Fibroblast of pulmonary artery (primary cell): ENCODE measurements at regions not wholly inside any gene's neighbourhood (a gene's known extent, or its start where the extent isn't known, plus 50 kb on each side); places are given as distances from the start of the nearest gene placed in this dataset.

Experiments used
- DNase-seq: peaks from one replicate; pipeline ENCODE4 v3.0.0-alpha.2; 2010; ENCODE audit warnings: low read depth
- H3K4me3 ChIP-seq: replicated peaks from 2 replicates; pipeline ENCODE4 v1.5.1; 2011; ENCODE audit warnings: low read depth, mild to moderate bottlenecking, control low read depth, low read length, moderate library complexity
- CTCF ChIP-seq: IDR thresholded peaks from 2 replicates; pipeline ENCODE4 v1.5.1; 2011; ENCODE audit warnings: mild to moderate bottlenecking, control low read depth, low read length, inconsistent platforms; ENCODE audit errors: missing control alignments

- DNase-seq = no peak
- no peak overlapping the region for H3K4me3 ChIP-seq
- no peak for TF ChIP-seq CTCF
Observed at GRCh38 chr2:187702157-187702556, 147.9 kb upstream of the TFPI start.

DNA sequence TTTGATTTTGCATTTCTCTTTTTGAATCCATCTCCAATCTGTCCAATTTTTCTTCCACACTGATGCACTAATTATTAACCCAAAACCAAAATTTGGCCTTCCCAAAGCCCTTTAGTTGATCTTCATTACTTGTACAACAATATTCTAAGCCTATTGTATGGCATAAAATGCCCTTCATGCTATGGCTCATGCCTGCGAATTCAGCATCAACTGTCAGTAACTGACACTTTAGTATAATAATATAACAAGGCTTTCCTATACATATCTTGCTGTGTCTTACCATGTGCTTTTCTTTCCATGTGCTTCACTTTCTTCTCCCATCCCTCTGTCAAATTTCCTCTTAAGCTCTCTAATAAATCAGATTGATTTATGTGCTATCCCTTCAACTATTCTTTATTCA, 154.0 kb upstream of the TFPI start:
- no peak for TF ChIP-seq CTCF
- DNase-seq = no peak
- no peak overlapping the region for H3K4me3 ChIP-seq

DNA sequence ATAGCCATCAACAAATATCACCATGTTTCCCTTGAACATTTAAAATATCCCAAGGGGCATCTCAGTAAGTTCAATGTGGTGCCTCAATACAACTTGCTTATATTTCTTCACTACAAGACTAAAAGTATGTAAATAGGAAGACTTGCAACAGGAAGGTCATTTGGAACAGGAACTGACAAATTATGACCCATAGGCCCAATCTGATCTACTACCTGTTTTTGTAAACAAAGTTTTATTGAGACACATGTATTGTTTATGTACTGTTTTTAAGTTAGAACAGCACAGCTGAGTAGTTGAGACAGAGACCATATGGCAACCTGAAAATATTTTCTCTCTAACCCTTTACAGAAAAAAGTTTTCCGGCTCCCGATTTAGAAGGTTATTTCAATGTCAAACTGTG, 154.8 kb upstream of the TFPI start:
- no peak for TF ChIP-seq CTCF
- no peak overlapping the region for H3K4me3 ChIP-seq
- no peak for DNase-seq

DNA sequence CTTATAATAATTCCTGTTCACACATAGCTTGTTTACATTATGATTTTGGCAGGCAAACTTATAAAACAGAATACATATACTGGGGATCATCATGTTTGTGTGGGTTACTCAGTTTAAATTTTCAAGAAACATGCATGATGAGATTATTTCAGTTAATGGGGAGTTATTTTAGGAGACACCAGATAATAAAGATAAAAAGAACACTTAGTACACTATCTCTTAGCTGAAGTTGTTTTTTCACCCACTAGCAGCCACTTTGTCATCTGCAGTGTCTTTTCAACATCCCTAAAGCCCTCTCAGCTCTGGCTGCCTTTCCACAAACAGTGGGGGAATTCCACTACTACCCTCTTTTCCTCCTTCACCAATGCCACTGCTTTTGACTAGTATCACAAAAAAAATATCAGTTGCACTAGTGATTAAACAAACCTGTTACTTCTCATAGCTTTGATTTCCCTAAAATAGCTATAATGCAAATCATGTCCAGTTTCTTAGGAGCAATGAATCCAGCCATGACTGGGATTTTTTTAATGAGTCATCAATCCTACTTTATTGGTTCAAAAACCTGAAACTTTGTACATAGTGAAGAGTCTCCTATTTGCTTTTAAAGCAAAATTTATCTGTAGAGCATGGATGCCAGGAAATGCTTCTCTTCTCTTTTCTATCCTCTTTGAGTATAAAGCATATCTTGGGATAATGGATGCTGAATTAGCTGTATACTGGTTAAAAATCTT, 156.7 kb upstream of the TFPI start:
- DNase-seq = no peak
- no peak for TF ChIP-seq CTCF
- H3K4me3 ChIP-seq = no peak overlapping the region

GRCh38 chr2:187715590-187715989, 161.4 kb upstream of the TFPI start:
- no peak for DNase-seq
- TF ChIP-seq CTCF = no peak
- H3K4me3 ChIP-seq = no peak overlapping the region

- no peak for TF ChIP-seq CTCF
- no peak overlapping the region for H3K4me3 ChIP-seq
- DNase-seq = no peak
Observed at GRCh38 chr2:187716301-187716700, 162.1 kb upstream of the TFPI start.

- DNase-seq = no peak
Observed at GRCh38 chr2:187718092-187718491, 163.9 kb upstream of the TFPI start.

More at GRCh38 chr2:187718092-187718491, 163.9 kb upstream of the TFPI start:
- no peak for TF ChIP-seq CTCF
- H3K4me3 ChIP-seq = no peak overlapping the region
